IPS DF 4.7 (cell line): ENCODE measurements at regions not wholly inside any gene's neighbourhood (a gene's known extent, or its start where the extent isn't known, plus 50 kb on each side); places are given as distances from the start of the nearest gene placed in this dataset.
"Not testable (repeated sequence)": the region's sequence is repeated elsewhere in the genome, so short reads cannot be mapped to it uniquely, and the experiment has no call there.

Experiments used
- DNase-seq: peaks from one replicate; pipeline ENCODE4 v3.0.0-alpha.2; 2013; ENCODE audit warnings: low spot score; ENCODE audit errors: extremely low read depth

DNA sequence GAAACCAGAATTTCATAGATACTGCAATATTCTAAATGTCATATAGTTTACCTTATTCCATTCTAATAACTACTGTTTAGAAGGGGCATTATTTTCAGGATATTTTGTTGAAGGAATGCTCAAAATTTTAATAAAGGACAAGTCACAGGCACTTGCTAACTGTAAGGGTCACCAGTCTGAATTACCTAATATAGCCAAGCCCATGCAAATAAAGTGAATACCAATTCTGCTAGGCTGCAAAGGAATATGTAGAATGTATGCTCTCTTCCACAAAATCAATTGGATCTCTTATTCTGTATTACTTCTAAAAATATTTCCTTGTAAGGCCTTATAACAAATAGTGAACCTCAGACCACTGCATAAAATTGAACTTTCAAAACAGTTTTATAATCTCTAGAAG is 52.3 kb upstream of the FAT4 start:
- DNase-seq = no peak

DNA sequence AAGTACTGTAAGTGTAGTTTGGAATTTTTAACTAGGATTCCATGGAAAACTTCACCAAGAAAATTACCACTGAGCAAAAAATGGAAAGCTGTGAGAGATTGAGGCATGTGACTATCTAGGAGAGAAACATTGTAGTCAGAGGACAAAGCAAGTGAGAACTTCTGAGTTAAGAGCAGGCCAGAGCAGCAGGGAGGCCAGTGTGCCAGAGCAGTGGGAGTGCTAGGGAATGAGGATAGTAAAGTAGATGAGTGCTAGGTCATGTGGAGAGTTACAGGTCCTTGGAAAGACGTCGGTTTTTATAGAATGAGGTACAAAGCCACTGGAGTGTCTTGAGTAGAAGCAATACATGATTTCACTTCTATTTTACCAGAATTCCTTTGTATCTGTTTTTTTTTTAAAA is 52.7 kb upstream of the FAT4 start:
- DNase-seq = no peak

DNA sequence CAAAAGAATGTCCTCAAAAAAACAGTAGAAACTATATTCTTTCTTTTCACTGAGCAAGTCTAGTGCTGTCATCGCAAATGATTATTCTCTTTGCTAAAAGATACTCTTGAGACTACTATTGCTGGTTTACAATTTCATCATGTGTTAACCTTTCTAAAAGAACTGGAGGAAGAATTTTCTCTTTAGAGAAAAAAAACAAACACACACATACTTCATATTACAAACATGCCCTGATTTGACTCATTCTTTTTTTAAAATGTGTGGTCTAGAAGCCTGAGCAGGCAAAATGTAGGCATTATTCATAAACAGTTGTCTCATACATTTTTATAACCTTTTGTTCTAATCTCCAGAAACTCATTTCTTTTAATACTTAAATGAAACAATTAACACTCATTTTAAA is 60.6 kb upstream of the FAT4 start:
- no peak for DNase-seq

DNA sequence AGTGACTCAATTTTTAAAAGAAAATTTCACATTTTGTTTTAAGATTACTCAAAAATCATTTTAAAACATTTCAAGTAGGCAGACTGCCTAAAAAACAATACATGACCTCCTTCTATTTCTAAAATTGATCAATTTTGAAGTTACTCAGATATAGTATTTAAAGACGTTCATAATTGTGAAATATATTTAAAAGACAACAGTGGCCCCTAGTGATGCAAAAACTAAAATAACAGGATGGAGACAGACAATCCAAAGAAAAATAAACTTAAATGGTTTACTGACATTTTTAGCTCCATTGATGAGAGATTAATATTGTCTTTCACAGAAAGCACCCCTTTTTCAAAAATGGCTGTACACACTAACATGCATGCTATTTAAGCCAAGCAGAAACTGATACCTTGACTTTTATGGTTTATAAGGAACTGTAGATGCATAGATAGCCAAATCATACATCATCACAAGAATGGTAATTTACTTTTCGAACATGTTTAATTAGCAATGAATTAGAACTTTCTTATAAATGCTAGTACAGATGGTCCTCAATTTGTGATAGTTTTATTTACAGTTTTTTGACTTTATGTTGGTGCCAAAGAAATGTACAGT is 69.8 kb upstream of the FAT4 start:
- DNase-seq = no peak

DNA sequence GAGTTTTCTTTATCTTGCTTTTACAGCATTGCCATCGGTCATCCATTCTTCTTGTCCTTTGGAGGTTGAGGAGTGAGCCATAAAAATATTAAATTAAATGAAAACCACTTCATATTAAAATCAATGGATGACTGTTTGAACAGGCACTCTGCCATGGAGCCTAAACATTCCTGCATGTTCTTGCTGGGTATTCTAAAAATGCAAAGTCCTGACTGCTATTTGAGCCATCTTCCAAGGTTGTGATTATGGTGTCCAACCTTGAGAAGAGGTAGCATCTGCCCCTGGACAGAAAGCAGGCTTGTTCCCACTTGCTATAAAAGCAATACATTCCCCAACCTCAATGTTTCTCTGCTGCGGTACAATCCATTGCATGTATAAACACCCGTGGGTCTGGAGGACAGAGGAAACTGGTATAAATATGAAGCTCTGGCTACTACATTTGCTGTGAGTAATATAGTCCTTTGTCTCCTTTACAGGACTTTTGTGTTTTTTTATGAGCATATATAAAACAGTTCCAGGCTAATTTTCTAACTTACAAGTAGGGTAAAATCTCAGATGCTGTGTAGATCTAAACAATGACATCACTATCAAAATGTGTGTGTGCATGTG is 70.9 kb upstream of the FAT4 start:
- DNase-seq = no peak

DNA sequence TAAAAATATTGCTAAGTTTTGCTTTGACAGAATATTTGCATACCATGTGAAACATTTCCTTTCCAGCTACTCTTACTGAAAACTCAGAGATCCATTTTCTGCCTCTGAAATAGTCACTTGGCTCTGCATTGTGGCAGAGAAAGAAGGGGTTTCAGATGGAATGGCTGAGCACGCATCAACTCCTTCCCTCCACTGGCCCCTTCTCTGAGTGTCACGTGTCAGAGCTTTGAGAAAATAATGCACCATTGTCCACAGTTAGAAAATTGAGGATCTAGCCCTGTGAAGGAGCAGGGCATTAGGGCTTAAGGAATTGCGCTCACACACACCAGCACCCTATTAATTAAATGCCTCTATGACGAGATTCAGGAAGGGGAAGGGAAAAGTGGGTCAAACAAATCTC is 78.8 kb upstream of the FAT4 start:
- DNase-seq = no peak

DNA sequence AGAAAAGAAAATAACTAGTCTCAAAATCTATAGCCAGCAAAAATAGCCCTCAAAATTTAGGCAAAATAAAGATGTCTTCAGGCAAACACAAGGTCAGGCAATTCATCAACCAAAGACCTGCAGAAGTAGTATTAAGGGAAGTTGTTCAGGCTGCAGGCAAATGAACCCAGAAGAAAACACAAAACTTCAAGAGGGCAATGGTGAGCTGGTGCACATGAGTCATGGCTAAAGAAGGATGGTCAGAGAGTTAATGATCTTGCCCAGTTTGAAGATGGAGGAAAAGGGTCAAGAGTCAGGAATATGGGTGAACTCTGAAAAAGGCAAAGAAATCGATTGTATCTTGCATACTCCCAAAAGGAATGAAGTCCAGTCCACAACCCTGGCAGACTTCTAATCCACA is 83.1 kb upstream of the FAT4 start:
- DNase-seq = no peak

DNA sequence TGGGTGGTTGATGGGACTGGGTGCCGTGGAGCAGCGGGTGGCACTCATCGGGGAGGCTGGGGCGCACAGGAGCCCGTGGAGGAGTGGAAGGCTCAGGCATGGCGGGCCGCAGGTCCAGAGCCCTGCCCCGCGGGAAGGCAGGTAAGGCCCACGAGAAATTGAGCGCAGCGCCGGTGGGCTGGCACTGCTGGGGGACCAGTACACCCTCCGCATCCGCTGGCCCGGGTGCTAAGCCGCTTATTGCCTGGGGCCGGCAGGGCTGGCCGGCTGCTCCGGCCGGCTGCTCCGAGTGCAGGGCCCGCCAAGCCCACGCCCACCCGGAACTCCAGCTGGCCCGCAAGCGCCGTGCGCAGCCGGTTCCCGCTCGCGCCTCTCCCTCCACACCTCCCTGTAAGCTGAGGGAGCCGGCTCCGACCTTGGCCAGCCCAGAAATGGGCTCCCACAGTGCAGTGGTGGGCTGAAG is 85.1 kb upstream of the FAT4 start:
- no peak for DNase-seq

DNA sequence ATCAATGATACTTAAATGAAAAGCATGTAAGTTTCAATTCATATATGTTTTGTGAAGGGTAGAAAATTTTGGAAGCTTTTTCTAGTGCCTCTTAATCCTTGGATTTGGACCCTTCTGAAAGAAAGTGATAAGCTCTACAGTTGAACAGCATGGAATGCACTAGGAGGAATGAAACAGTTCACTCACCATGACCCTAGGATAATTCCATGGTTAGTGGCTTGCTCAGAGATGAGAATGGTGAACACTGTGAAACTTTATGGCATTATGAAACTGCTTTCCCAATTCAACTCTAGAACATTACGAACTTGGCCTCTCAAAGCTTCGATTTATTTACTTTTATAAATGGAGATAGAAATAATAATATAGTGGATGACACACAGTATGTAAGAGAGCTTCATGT is 88.9 kb upstream of the FAT4 start:
- DNase-seq = no peak

DNA sequence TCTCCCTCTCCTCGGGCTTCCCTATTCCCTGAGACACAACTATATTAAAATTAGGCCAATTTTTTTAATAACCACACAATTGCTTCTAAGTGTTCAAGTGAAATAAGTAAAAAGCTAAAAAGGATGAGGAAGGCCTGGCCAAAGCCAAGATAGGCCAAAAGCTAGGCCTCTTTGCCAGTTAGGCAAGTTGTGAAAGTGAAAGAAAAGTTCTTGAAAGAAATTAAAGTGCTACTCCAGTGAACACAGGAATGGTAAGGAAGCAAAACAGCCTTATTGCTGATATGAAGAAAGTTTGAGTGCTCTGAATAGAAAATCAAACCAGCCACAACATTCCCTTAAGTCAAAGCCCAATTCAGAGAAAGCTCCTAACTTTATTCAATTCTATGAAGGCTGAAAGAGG is 114.2 kb upstream of the FAT4 start:
- DNase-seq = no peak

DNA sequence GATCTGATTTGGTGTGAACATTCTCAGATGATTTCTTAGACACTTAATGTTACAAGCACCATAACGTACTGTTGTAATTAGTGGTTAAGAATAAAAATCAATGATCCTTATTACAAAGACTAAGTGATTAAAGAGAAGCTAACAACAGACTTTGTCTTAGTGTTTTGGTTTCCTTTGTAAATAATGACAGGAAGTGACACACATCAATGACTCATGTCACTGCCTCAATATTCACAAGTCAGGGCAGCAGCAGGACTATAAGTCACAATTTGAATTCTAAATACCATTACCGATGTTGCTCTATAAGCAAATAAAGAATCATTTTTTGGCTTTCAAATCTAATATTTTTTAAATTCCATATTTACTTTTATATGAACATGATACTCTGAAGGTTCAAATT is 115.8 kb upstream of the FAT4 start:
- DNase-seq = no peak

DNA sequence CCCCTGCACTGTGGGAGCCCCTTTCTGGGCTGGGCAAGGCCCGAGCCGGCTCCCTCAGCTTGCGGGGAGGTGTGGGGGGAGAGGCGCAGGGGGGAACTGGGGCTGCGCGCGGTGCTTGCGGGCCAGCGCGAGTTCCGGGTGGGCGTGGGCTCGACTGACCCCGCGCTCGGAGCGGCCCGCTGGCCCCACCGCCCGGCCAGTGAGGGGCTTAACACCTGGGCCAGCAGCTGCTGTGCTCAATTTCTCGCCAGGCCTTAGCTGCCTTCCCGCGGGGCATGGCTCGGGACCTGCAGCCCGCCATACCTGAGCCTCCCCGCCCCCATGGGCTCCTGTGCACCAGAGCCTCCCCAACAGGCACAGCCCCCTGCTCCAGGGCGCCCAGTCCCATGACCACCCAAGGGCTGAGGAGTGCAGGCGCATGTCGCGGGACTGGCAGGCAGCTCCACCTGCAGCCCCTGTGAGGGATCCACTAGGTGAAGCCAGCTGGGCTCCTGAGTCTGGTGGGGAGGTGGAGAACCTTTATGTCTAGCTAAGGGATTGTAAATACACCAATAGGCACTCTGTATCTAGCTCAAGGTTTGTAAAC is 122.8 kb upstream of the FAT4 start:
- not testable (repeated sequence) for DNase-seq

DNA sequence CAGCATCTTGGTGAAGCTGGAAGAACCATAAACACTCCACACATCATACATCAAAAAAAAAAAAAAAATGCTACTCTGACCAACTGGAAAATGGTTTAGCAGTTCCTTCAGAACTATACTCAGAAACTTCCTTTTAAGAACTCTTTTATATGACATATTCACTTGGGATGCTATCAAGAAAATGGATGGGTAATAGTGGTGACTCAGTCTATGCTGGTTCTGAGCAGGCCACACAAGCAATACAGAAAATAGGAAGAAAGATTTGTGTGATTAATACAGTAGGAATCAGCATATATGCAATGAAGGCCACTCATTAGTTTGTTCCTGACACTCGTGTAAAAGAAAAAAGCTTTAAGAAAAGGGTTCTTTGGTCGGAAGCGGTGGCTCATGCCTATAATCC is 123.5 kb upstream of the FAT4 start:
- no peak for DNase-seq

DNA sequence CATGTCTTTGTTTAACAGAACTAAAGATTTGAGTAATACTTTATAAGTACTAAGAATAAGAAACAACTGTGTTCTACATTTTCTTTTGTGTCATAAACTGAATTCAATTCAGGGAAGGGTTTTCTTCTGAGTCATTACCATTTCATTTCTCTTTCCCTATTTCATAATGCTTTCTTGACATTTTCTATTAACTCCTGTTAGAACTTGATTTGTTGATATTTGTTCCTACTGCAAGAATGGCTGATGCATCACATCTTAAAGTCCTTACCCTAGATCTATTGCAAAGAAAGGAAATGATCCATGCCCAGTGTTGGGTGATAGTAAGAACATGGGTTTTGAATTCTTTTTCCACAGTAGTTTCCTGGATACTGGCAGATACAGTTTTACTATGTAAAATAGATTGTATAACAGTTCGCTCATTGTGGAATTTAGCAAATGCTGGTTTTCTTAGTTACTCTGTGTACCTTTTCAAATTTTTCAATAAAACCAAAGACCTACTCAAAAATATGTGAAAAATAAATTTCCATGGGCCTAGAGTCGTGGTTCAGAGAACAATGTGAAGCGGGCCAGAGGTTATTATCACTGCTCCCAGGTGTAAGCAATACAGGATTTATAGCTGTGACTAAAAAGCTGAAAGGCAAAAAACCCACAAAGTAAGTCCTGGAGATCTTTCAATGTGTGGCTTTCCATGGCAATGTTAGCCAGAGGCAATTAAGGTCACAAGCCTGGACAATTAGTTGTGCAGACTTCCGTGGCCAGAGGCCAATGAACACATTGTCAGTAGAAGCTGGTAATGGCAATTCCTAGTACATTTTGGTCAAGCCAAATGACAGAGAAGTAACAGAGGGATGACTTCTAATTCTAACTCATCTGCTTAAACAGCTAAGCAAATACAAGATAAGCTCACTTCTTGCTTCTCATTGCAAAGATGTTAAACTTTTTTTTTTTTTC is 127.3 kb upstream of the FAT4 start:
- no peak for DNase-seq

DNA sequence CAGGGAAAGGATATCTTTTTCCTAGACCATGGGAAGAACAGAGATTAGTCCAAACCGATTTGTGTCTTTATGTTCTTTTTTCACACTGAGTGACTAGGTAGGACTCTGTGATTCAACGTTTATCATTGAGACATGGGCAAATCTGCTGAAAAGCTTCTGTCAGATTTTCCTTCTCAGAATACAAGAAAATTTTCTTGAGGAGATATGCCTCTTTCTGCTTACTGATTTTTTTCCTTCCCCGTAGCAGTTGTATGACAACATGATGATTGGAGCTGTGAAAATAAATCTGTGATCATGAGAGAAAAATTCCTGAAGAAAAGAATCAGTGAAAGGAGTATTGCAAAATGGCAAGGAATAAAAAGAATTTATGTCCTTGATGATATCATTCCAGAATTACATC is 130.6 kb upstream of the FAT4 start:
- no peak for DNase-seq

DNA sequence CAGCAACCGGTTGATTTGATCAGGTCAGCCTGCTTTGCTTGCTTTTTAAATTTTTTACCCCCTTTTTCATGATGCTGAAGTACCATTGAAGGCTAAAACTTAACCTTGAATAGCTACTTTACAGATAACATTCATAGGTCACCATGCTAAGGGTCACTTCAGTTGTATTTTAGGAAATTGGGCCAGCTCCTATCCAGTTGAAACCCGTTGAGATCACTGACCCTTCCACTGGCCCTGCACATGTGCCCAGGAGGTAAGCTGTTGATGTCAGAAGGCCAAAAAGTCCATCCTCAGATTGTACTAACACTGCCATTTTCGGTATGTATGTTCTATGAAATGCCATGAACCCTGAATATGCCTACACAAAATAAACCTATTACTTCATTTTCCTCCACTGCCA is 133.0 kb upstream of the FAT4 start:
- no peak for DNase-seq

DNA sequence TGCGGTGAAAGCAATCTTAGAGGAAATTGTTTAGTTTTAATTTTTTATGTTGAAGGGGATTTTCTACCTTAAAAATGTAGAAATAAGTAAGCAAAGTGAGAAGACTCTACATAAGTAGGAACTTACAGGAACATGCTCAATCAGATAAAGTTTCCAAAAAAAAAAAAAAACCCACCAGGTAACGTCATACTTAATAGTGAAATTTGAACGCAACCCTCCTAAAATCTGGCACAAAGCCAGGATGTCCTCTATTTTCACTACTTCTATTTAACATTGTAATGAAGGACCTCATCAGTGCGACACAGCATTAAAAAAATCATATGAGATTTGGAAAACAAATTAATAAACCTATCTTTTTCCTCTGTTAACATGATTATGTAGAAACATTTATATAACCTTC is 135.0 kb upstream of the FAT4 start:
- DNase-seq = no peak

DNA sequence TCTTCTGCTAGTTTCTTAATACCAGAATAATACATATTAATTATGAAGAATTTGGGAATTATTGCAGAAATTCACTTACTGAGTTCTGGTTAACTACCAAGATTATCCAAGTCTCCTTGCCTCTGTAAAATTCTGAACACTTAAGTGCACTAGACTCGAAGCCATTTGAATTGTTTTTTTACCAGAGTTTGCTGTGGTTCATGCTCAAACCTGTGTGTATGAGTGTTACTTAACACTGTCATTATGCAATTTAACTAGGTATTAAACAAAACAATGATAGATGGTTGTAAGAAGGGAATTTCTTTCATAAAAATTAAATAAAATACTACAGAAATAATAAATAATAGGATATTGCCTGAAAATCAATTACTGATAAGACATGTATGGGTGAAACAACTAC is 145.6 kb upstream of the FAT4 start:
- DNase-seq = no peak

DNA sequence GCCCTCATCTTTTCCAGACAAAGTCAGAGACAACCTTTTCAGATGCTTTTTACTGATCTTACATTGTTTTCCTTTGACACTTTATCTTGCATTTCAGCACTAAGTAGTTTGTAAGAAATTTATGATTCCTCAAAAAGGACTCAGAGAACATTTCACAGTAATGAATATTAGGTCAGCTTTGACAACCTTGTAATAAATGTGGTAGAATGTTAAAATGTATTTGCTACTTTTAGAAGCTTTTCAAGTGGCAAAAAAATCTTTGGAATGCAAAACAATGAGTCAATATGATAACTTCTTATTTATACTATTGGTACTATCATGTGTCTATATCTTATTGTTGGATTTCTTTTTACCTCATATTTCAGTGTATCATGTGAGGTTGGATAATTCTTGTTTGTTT is 146.2 kb upstream of the FAT4 start:
- DNase-seq = no peak

DNA sequence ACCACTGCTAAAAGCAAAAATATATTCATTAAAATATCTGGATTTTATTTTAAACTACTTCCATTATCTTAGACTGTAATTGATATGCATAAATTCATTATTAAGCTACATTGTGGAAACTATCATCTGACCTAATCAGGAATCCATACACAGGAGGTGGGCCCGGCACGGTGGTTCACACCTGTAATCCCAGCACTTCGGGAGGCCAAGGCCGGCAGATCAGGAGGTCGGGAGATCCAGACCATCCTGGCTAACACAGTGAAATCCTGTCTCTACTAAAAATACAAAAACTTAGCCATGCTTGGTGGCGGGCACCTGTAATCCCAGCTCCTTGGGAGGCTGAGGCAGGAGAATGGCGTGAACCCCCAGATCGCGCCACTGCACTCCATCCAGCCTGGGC is 148.7 kb upstream of the FAT4 start:
- not testable (repeated sequence) for DNase-seq

DNA sequence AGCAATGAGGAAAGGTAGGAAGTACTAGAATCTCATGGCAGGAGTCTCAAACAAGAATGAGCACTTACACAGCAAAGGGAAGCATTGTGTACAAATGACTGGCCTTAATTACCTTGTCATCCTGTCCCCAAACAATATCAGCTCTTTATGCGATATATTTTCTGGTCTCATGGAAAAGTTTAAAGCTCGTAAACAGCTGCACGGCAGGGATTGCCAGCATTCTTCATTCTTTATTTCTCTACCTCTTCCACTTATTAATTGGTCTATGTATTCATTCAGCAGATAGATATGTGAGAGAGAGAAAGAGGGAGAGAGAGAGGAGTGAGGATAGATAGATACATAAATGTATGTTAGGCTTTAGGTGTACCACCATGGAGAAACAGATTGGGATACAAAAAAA is 155.8 kb upstream of the FAT4 start:
- DNase-seq = no peak

DNA sequence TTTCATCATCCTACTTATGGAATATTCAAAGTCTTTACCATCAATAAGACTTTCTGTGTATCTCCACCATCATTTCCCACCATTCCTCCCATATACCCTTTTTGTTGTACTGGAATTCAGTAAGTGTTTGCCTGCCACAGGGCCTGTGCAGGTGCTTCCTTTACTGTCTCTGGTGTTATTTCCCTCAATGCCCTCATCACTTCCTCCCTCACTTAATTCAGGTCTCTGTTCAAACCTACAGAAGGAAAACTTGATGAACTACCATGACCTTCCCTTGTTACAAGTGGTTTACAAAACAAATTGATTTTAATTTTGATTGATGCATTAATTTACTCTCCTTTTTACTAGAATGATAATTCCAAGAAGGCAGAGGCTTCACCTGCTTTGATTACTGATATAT is 159.5 kb upstream of the FAT4 start:
- no peak for DNase-seq
